ENCODE measurements at regions not wholly inside any gene's neighbourhood (a gene's known extent, or its start where the extent isn't known, plus 50 kb on each side); places are given as distances from the start of the nearest gene placed in this dataset.

GRCh38 chr4:156547891-156548290 lies 423.7 kb downstream of the PDGFC start:
- no peaks in the 10 kb centered on the region for H3K27me3 Mint-ChIP-seq
- TF ChIP-seq CTCF (IDR thresholded peaks at IDR 0.05; ENCODE audit: unreplicated experiment): no peak

GRCh38 chr4:156547439-156547838 lies 424.2 kb downstream of the PDGFC start:
- no peaks in the 10 kb centered on the region for H3K4me1 Mint-ChIP-seq (ENCODE audit: low read depth)
- H3K27me3 Mint-ChIP-seq: no peaks in the 10 kb centered on the region
- no peak for TF ChIP-seq CTCF (IDR thresholded peaks at IDR 0.05; ENCODE audit: unreplicated experiment)
- no peaks in the 10 kb centered on the region for H3K36me3 Mint-ChIP-seq (ENCODE audit: insufficient read depth)
- peaks cover 13% of the 10 kb centered on the region for H3K9me3 Mint-ChIP-seq (ENCODE audit: low read depth)
- H3K27ac Mint-ChIP-seq: no peak overlapping the region
- H3K4me3 Mint-ChIP-seq (ENCODE audit: low read depth): no peak overlapping the region
- DNase-seq (ENCODE audit: low spot score, unreplicated experiment): no peak

More at GRCh38 chr4:156547891-156548290, 423.7 kb downstream of the PDGFC start:
- no peaks in the 10 kb centered on the region for H3K4me1 Mint-ChIP-seq (ENCODE audit: low read depth)
- no peaks in the 10 kb centered on the region for H3K36me3 Mint-ChIP-seq (ENCODE audit: insufficient read depth)
- H3K27ac Mint-ChIP-seq: no peak overlapping the region
- peaks cover 13% of the 10 kb centered on the region for H3K9me3 Mint-ChIP-seq (ENCODE audit: low read depth)
- no peak overlapping the region for H3K4me3 Mint-ChIP-seq (ENCODE audit: low read depth)
- no peak for DNase-seq (ENCODE audit: low spot score, unreplicated experiment)

- no peak for TF ChIP-seq CTCF (IDR thresholded peaks at IDR 0.05; ENCODE audit: unreplicated experiment)
- no peaks in the 10 kb centered on the region for H3K4me1 Mint-ChIP-seq (ENCODE audit: low read depth)
- peaks cover 3% of the 10 kb centered on the region for H3K9me3 Mint-ChIP-seq (ENCODE audit: low read depth)
- no peaks in the 10 kb centered on the region for H3K27me3 Mint-ChIP-seq
- DNase-seq (ENCODE audit: low spot score, unreplicated experiment): no peak
- H3K27ac Mint-ChIP-seq: no peak overlapping the region
- no peaks in the 10 kb centered on the region for H3K36me3 Mint-ChIP-seq (ENCODE audit: insufficient read depth)
- no peak overlapping the region for H3K4me3 Mint-ChIP-seq (ENCODE audit: low read depth)
These were observed 426.4 kb downstream of the PDGFC start for GRCh38 chr4:156545003-156545785.

GRCh38 chr4:156539376-156539775 lies 432.2 kb downstream of the PDGFC start:
- Mint-ChIP-seq H3K4me3 (ENCODE audit: low read depth) (no peak overlapping the region), H3K27ac (no peak overlapping the region)

GRCh38 chr4:156538651-156539257 lies 432.8 kb downstream of the PDGFC start:
- peaks cover 1% of the 10 kb centered on the region for H3K4me1 Mint-ChIP-seq (ENCODE audit: low read depth)
- peaks cover 3% of the 10 kb centered on the region for H3K9me3 Mint-ChIP-seq (ENCODE audit: low read depth)
- no peak for DNase-seq (ENCODE audit: low spot score, unreplicated experiment)
- H3K27ac Mint-ChIP-seq: no peak overlapping the region
- no peaks in the 10 kb centered on the region for H3K27me3 Mint-ChIP-seq
- no peak for TF ChIP-seq CTCF (IDR thresholded peaks at IDR 0.05; ENCODE audit: unreplicated experiment)
- H3K4me3 Mint-ChIP-seq (ENCODE audit: low read depth): no peak overlapping the region
- H3K36me3 Mint-ChIP-seq (ENCODE audit: insufficient read depth): no peaks in the 10 kb centered on the region

More at GRCh38 chr4:156539376-156539775, 432.2 kb downstream of the PDGFC start:
- no peak for DNase-seq (ENCODE audit: low spot score, unreplicated experiment)
- peaks cover 3% of the 10 kb centered on the region for H3K9me3 Mint-ChIP-seq (ENCODE audit: low read depth)
- TF ChIP-seq CTCF (IDR thresholded peaks at IDR 0.05; ENCODE audit: unreplicated experiment): no peak
- H3K27me3 Mint-ChIP-seq: no peaks in the 10 kb centered on the region
- no peaks in the 10 kb centered on the region for H3K36me3 Mint-ChIP-seq (ENCODE audit: insufficient read depth)
- H3K4me1 Mint-ChIP-seq (ENCODE audit: low read depth): peaks cover 1% of the 10 kb centered on the region

All from progenitor cell of endocrine pancreas (in vitro differentiated cells).